Adrenal gland (tissue), 9 donors: ENCODE measurements at regions not wholly inside any gene's neighbourhood (a gene's known extent, or its start where the extent isn't known, plus 50 kb on each side); places are given as distances from the start of the nearest gene placed in this dataset.

Experiments used
- DNase-seq, 7 donors: peaks; one replicate each; pipeline ENCODE4 v3.0.0-alpha.2; 2019 to 2020
- H3K27ac ChIP-seq, 5 donors: fragments of 200-600 bp; sonication (generic) in 4 of 5; 1 replicate in 3 of 5; 2 replicates in 2 of 5; pipeline versions ENCODE4 v1.5.1 to v1.8.0; 2016 to 2020; ENCODE audit warnings: mild to moderate bottlenecking in 1 of 5
- H3K27me3 ChIP-seq: fragments of 200-600 bp; 2 replicates; pipeline ENCODE4 v1.8.0; 2021
- H3K36me3 ChIP-seq, 2 donors: fragments of 200-600 bp; replicated peaks in 1 of 2; 1 replicate in 1 of 2; 2 replicates in 1 of 2; pipeline versions ENCODE4 v1.5.1 to v1.8.0; 2018 to 2022
- H3K4me1 ChIP-seq, 2 donors: fragments of 200-600 bp; replicated peaks in 1 of 2; 1 replicate in 1 of 2; 2 replicates in 1 of 2; pipeline versions ENCODE4 v1.5.1 to v1.8.0; 2018 to 2021
- H3K4me3 ChIP-seq, 4 donors: fragments of 200-600 bp; sonication (generic) in 3 of 4; one replicate each; pipeline ENCODE4 v1.5.1; 2016 to 2018
- H3K9me3 ChIP-seq, 3 donors: fragments of 200-600 bp; sonication (generic) in 1 of 3; replicated peaks in 1 of 3; 1 replicate in 2 of 3; 2 replicates in 1 of 3; pipeline versions ENCODE4 v1.5.1 to v1.8.0; 2016 to 2021
- CTCF ChIP-seq, 6 experiments: fragments of 450-650 bp in 4 of 6; fragments of 200-600 bp in 2 of 6; sonication (generic) in 1 of 6; IDR thresholded peaks; 1 replicate in 5 of 6; 2 replicates in 1 of 6; pipeline versions ENCODE4 v1.5.1 to v1.8.0; 2016 to 2021; ENCODE audit warnings: antibody characterized with exemption in 6 of 6, mild to moderate bottlenecking in 2 of 6, moderate library complexity in 1 of 6
- POLR2A ChIP-seq, 2 donors: fragments of 450-650 bp; IDR thresholded peaks; one replicate each; pipeline ENCODE4 v1.6.1; 2017; ENCODE audit warnings: antibody characterized with exemption in 2 of 2, mild to moderate bottlenecking in 2 of 2, moderate library complexity in 1 of 2
- WGBS, 4 donors: extraction: QIAGEN DNeasy Blood & Tissue Kit in 2 of 4; methylation state at CpG; one replicate each; pipeline versions ENCODE4 v1.1.5 to v1.1.7; 2013 to 2017; 5-methylcytosine and 5-hydroxymethylcytosine counted together
- intact Hi-C, 2 donors: fragments of 100-400 bp; cut with DNase I; formaldehyde crosslinking; loops; one replicate each; pipeline versions ENCODE4 v1.14.1 to v1.15.0; 2022 to 2023
- donor health status: healthy with polysubstance abuse.
- donor health status: Bipolar disorder and iron deficiency.
- donor health status: DM: yes; HTN: yes; CAD: no.
- donor health status: DM: no; HTN: no; CAD: no.
- donor health status: DM: no; HTN: no; CAD: no.

DNA sequence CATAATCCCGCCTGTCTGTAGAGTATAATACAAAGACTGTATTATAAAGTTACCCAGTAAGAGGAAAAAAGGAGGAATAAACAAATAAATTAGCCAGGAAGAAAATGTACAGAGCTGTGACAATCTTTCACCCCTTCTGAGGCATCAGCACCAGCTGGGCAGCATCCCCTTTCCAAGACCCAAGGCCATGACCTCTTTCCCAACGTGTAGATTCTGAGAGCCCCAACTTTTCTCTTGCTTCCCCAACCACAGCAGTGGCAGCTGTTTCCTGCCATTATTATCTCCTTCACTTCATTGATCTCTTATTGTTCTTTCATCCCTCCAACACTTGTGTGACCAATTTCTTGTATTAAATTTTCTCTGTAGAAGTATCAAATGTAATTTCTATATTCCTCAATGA lies 101.6 kb downstream of the BBS10 start:
- Histone ChIP-seq H3K36me3 (no peaks in the 10 kb centered on the region), H3K27ac (no peak overlapping the region), H3K9me3 (no peaks in the 10 kb centered on the region), H3K27me3 (no peaks in the 10 kb centered on the region), H3K4me1 (no peaks in the 10 kb centered on the region), H3K4me3 (no peak overlapping the region)
- no peak for TF ChIP-seq CTCF (IDR thresholded peaks at IDR 0.05)
- TF ChIP-seq POLR2A (IDR thresholded peaks at IDR 0.05): no peak
- WGBS, 4 donors: 55 to 64% (median 60%) methylated on average over 2 of the region's 2 CpGs
- no peak for DNase-seq
- intact Hi-C loops: no loop called here

DNA sequence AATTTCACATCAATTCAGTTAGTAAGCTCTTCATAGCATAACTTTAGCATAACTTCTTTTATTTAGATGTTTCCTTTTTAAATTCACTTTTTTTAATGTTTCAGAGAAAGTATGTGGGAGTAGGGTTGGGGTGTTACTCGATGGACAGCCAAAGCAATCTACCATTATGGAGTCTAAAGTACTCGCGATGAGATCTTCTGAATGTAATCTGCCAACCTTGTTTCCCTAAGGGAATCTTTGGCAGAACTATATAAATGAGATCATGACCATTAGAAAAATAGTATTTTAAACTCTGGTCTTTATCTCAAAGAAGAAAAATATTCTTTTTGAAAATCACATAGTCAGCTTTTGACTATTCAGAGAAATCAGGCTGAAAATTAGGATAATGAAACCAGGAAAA lies 103.9 kb downstream of the BBS10 start:
- H3K27ac ChIP-seq: no peak overlapping the region
- TF ChIP-seq CTCF (IDR thresholded peaks at IDR 0.05) (no peak), POLR2A (IDR thresholded peaks at IDR 0.05) (no peak)
- no peaks in the 10 kb centered on the region for H3K27me3 ChIP-seq
- H3K36me3 ChIP-seq: no peaks in the 10 kb centered on the region
- H3K9me3 ChIP-seq: no peaks in the 10 kb centered on the region
- H3K4me1 ChIP-seq: no peaks in the 10 kb centered on the region
- no peak overlapping the region for H3K4me3 ChIP-seq
- 71 to 89% (median 81%) methylated on average over 3 of the region's 3 CpGs for WGBS, 4 donors
- DNase-seq: no peak
- intact Hi-C loops: no loop called here

GRCh38 chr12:76242813-76243550 lies 105.2 kb downstream of the BBS10 start:
- intact Hi-C loops: no loop called here
- 76 to 89% (median 85%) methylated on average over 2 of the region's 2 CpGs for WGBS, 4 donors
- H3K27ac ChIP-seq: no peak overlapping the region

GRCh38 chr12:76241371-76241770 lies 106.8 kb downstream of the BBS10 start:
- TF ChIP-seq POLR2A (IDR thresholded peaks at IDR 0.05) (no peak), CTCF (IDR thresholded peaks at IDR 0.05) (no peak)
- Histone ChIP-seq H3K27me3 (no peaks in the 10 kb centered on the region), H3K27ac (no peak overlapping the region), H3K9me3 (no peaks in the 10 kb centered on the region), H3K4me1 (no peaks in the 10 kb centered on the region), H3K36me3 (no peaks in the 10 kb centered on the region), H3K4me3 (no peak overlapping the region)
- intact Hi-C loops: no loop called here
- no peak for DNase-seq
- 91 to 100% (median 95%) methylated on average over 1 of the region's 1 CpG for WGBS, 4 donors

More at GRCh38 chr12:76242813-76243550, 105.2 kb downstream of the BBS10 start:
- H3K36me3 ChIP-seq: no peaks in the 10 kb centered on the region
- H3K9me3 ChIP-seq: no peaks in the 10 kb centered on the region
- no peak overlapping the region for H3K4me3 ChIP-seq
- no peak for DNase-seq
- no peak for TF ChIP-seq POLR2A (IDR thresholded peaks at IDR 0.05)
- TF ChIP-seq CTCF (IDR thresholded peaks at IDR 0.05): no peak
- no peaks in the 10 kb centered on the region for H3K27me3 ChIP-seq
- no peaks in the 10 kb centered on the region for H3K4me1 ChIP-seq
